Stimulated activated CD4-positive, alpha-beta T cell treated with anti-CD3 and anti-CD28 coated beads, Interleukin-1b, Interleukin-23, amount 100 ng/mL, for 24 hours (primary cell): ENCODE measurements at regions not wholly inside any gene's neighbourhood (a gene's known extent, or its start where the extent isn't known, plus 50 kb on each side); places are given as distances from the start of the nearest gene placed in this dataset.
"Not testable (repeated sequence)": the region's sequence is repeated elsewhere in the genome, so short reads cannot be mapped to it uniquely, and the experiment has no call there.

ENCODE experiments used
- DNase-seq, 4 experiments: peaks; one replicate each; pipeline ENCODE4 v3.0.0-alpha.2; 2020; ENCODE audit warnings: low read depth in 4 of 4, low spot score in 1 of 4

DNA sequence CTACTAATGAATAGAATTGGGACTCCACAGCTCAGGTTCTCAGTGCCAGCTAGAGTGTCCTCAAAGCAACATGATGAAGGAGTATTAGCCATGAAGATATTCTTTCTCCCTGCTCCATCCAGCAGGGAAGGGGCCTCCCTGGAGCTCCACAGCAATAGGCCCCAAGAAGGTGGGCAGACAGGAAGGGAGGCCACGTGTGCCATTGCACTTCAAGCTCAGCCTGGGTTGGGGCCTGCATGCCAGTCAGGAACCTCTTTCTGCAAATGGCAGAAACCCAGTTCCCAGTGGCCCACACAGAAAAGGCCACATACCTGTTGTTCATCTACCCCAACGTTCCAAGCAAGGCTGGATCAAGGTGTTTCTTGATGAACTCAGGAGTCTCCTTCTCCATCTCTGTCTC lies 357.5 kb upstream of the SFSWAP start:
- DNase-seq, result no peak

DNA sequence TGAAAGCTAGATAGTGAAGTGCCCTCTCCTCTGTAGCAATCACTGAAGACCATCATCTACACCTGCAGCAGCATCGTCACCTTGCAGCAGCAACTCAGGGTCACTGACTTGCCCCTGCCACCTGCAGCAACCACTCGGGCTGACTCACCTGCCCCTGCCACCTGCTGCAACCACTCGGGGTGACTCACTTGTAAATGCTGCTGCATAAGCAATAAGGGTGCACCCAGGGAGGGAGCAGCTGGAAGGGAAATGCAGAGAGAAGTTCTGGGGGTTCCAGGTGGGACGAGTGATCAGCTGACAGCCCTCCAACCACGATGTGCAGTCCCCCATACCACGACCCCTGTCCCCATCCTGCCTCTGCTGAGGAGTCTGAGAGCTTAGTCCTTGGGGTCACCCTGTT lies 357.1 kb upstream of the SFSWAP start:
- DNase-seq, result no peak

DNA sequence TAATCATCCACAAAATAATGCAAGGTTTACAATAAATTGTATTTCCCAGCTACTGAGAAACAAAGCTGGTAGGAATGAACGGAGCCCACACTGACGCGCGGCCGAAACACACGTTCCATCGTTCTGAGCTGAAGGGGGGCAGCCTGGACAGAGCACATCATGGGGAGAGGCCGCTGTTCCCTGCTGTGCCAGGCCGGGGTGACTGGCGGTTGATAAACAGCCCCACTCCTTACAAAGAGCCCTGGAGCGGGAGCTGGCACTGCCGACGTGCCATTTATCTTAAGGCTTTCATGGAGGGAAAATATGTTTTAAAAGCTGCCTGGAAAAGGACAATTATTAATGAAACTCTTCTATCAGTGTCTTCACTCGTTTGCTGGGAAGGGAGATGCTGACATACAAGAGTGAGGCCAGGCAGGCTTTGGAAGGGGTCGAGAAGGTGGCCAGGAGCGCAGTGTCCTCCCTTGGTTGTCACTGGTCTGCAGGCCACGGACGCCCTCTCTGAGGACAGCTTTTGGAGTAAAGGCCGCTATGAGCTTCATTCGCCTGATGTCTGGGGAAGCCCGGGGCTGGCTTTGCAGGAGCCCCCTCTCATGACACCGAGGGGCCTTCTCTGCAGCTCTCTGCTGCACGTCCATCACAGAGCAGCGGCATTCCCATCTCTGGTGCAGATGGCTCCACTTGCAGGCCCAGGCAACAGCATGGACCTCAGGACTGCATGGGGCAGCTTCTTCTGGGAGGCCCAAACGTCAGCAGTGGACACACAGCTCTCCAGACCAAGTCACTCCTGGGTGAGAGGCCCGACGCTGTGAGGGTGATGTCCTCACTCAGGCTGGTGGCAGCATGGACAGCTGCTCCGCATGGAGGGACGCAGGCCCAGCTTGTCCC lies 355.3 kb upstream of the SFSWAP start:
- DNase-seq, result no peak

GRCh38 chr12:131356485-131357184 lies 354.3 kb upstream of the SFSWAP start:
- DNase-seq, result no peak

- DNase-seq, result no peak
Observed at GRCh38 chr12:131357185-131357747, 353.6 kb upstream of the SFSWAP start.

GRCh38 chr12:131357920-131358319 lies 353.0 kb upstream of the SFSWAP start:
- no peak for DNase-seq

- no peak for DNase-seq
Observed at GRCh38 chr12:131362291-131363211, 348.3 kb upstream of the SFSWAP start.

GRCh38 chr12:131363393-131363792 lies 347.5 kb upstream of the SFSWAP start:
- no peak for DNase-seq

GRCh38 chr12:131363841-131364495 lies 346.9 kb upstream of the SFSWAP start:
- no peak for DNase-seq

- no peak for DNase-seq
Observed at GRCh38 chr12:131364903-131365820, 345.7 kb upstream of the SFSWAP start.

DNA sequence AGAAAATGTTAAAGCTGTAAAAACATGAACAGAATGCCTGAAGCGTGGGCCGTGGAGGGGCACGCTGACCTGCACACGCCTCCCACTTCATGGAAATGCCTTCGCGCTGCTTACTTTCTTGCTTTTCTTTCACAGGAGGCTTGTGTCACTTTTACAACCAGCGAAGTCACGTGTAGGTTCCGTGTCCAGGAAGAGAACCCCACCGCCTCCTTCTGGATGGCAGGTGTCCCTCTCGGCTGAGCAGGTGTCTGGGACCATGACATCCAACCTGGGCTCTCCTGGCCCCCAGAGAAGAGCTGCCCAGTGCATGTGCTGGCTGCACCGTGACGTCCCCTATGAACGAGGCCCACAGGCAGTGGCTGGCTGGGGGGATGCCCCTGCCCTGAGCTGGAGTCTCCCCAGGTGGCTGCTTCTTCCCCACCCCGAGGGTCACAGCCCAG lies 345.0 kb upstream of the SFSWAP start:
- no peak for DNase-seq

DNA sequence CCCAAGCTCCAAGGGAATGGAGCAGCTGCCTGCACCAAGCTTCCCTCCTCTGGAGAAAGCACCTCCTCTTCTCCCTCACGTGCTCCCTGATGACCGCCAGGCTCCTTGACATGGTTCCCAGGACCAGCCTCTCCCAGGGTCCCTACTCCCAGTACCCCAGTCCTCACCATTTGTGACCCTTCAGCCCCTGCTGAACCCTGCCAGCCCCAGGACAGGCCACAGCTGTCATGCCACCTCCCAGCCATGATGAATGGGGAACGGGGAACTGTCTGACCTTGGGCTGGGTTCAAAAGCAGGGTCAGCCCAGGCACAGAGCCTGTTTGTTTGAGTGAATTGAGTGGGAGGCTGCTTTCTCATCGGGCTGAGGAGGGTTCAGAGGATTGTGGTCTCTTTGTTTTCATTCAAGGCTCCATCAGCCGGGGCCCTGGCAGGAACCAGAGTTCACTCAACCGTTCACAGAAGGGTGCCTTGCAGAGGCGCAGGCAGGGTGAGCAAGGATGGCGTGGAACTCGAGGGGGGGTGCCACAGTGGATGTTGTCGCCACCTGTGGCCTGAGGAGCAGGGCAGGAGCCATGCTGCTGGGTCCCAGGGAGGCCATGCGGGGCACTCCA lies 344.5 kb upstream of the SFSWAP start:
- no peak for DNase-seq

DNA sequence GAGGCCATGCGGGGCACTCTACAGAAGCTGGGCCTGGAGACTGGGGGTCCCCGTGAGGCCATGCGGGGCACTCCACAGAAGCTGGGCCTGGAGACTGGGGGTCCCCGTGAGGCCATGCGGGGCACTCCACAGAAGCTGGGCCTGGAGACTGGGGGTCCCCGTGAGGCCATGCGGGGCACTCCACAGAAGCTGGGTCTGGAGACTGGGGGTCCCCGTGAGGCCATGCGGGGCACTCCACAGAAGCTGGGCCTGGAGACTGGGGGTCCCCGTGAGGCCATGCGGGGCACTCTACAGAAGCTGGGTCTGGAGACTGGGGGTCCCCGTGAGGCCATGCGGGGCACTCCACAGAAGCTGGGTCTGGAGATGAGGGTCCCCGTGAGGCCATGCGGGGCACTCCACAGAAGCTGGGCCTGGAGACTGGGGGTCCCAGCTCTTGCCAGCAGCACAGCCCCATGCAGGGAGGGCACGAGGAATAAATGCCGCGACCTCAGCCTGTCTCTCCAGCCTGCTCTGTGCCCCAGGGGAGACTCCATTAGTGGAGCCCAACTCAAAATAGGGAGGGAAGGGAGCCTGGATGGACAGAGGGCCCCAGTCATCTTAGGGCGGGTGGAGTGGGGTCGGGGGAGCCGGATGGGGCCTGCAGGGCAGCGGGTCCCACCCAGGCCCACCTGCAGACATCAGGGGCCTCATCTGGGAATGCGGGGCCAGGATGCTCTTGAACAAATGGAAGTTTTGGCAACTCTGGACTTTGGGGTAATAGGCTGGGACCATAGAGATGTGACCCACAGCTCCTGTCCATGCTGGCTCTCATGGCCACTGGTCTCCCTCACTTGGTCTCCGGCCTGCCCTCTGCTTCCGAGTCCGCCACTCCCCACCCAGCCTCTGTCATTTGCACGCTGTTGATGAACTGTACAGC lies 343.6 kb upstream of the SFSWAP start:
- not testable (repeated sequence) for DNase-seq

GRCh38 chr12:131367983-131368667 lies 342.8 kb upstream of the SFSWAP start:
- DNase-seq, result no peak

DNA sequence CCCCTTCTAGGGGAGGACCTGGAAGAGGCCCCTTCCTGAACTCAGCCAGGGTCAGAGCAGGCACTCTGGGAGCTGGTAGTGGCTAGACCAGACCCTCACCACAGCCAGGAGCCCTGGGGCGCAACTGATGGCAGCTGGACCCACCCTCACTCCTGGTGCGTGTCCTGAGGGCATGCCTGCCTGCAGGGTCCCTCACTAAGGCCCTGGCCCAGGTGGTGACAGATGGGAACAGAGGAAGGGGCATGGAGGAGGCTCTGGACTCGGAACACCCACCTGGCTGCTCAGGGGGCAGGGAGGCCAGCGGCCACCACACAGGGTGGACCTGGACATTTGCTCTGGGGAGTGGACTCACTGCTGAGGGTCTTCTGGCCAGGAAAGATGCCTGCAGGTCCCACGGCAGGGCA lies 342.2 kb upstream of the SFSWAP start:
- DNase-seq, result no peak

DNA sequence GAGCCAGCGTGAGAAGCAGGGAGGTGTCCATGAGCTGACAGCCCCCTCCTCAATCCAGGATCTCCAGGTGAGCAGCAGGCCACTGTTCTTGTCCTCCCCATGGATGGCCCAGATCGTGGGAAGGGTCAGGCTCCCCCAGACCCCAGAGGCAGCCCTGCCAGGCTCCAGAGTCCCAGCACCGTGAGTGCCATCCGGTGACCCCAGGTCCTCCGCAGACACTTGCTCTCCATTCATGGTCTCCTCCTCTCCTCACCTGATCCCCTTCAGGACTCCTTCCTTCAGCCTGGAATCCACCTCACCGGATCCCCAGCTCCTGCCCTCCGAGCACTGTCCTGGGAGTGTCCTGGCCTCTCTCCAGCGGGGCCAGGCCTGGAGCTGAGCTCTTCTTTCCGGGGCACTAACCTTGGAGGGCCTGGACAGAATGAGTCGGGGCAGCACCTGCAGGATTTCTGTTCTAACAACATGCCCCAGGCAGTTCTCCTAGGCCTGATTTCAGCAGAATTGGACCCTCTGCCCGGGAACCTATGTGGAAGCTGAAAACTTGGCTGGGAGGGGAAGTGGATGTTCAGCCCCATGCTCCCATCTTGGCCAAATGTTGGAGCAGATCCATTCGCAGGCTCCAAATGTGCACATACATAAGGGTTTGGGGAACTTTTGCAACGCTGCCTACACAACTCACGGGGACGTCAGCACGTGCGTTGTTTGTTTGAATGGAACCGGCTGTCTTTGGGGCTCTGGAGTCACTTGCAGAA lies 341.6 kb upstream of the SFSWAP start:
- no peak for DNase-seq

DNA sequence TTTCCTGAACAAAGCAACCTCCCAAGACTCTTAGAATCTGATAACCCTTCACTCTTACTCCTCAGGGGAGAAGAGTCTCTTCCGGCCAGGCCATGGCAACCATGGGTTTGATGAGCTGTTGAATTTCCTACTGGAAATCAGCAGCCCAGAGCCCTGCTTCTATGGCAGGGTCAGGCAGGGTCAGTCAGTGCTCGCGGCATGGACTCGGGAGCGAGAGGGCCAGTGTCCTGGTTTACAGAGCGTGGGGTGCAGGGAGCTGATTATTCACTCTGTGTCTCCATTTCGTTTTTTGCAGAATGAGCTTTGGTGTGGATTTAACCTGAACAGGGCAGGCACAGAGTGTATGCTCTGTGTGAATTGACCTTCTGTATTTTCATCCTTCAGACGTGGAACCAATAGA lies 340.6 kb upstream of the SFSWAP start:
- DNase-seq, result no peak
